H9 (cell line): ENCODE measurements at regions not wholly inside any gene's neighbourhood (a gene's known extent, or its start where the extent isn't known, plus 50 kb on each side); places are given as distances from the start of the nearest gene placed in this dataset.
A peak's percentile ranks its signal among the peaks of the same experiment; 100 is the strongest.

ENCODE experiments used
- DNase-seq: peaks from one replicate; pipeline ENCODE4 v3.0.0-alpha.2; 2017
- H2AFZ ChIP-seq: one replicate; pipeline ENCODE4 v1.6.1; 2013; ENCODE audit warnings: mild to moderate bottlenecking, low read length, control low read depth, moderate library complexity
- H2AK5ac ChIP-seq: 2 replicates; pipeline ENCODE4 v1.6.1; 2013; ENCODE audit warnings: low read length, control low read depth, mixed read lengths; ENCODE audit not compliant: insufficient read length
- H2BK120ac ChIP-seq: one replicate; pipeline ENCODE4 v1.6.1; 2013; ENCODE audit warnings: low read depth, mild to moderate bottlenecking, low read length, control low read depth, inconsistent platforms; ENCODE audit not compliant: poor library complexity, severe bottlenecking
- H2BK12ac ChIP-seq: 2 replicates; pipeline ENCODE4 v1.6.1; 2013; ENCODE audit warnings: low read length, control low read depth, mixed read lengths, low read depth; ENCODE audit not compliant: insufficient read length
- H2BK15ac ChIP-seq: 2 replicates; pipeline ENCODE4 v1.6.1; 2013; ENCODE audit warnings: low read depth, low read length, control low read depth
- H2BK20ac ChIP-seq: one replicate; pipeline ENCODE4 v1.6.1; 2013; ENCODE audit warnings: low read depth, mild to moderate bottlenecking, low read length, control low read depth, inconsistent platforms; ENCODE audit not compliant: poor library complexity, severe bottlenecking
- H2BK5ac ChIP-seq: 2 replicates; pipeline ENCODE4 v1.6.1; 2013; ENCODE audit warnings: low read length, control low read depth, mixed read lengths; ENCODE audit not compliant: insufficient read length
- H3K14ac ChIP-seq: 2 replicates; pipeline ENCODE4 v1.6.1; 2013; ENCODE audit warnings: low read length, control low read depth; ENCODE audit not compliant: insufficient read depth
- H3K18ac ChIP-seq: 2 replicates; pipeline ENCODE4 v1.6.1; 2013; ENCODE audit warnings: low read depth, mild to moderate bottlenecking, mixed read lengths, low read length, control low read depth; ENCODE audit not compliant: insufficient read length
- H3K23ac ChIP-seq: 2 replicates; pipeline ENCODE4 v1.6.1; 2013; ENCODE audit warnings: low read length, control low read depth, mixed read lengths, low read depth; ENCODE audit not compliant: insufficient read length
- H3K23me2 ChIP-seq: 2 replicates; pipeline ENCODE4 v1.6.1; 2013; ENCODE audit warnings: low read depth, mild to moderate bottlenecking, mixed read lengths, low read length, control low read depth; ENCODE audit not compliant: insufficient read length, poor library complexity, severe bottlenecking
- H3K27ac ChIP-seq: 2 replicates; pipeline ENCODE4 v1.5.1; 2013; ENCODE audit warnings: low read length, control low read depth, mixed read lengths, low read depth; ENCODE audit not compliant: insufficient read length
- H3K27me3 ChIP-seq: 2 replicates; pipeline ENCODE4 v1.6.1; 2013; ENCODE audit warnings: low read length, control low read depth, inconsistent platforms; ENCODE audit not compliant: insufficient read depth
- H3K4ac ChIP-seq: 2 replicates; pipeline ENCODE4 v1.6.1; 2013; ENCODE audit warnings: low read depth, mild to moderate bottlenecking, control low read depth, inconsistent platforms, low read length, moderate library complexity
- H3K4me1 ChIP-seq: 2 replicates; pipeline ENCODE4 v1.6.1; 2013; ENCODE audit warnings: low read length, control low read depth, inconsistent platforms; ENCODE audit not compliant: insufficient read depth
- H3K4me2 ChIP-seq: 2 replicates; pipeline ENCODE4 v1.6.1; 2013; ENCODE audit warnings: low read length, control low read depth, mixed read lengths; ENCODE audit not compliant: insufficient read length, insufficient read depth
- H3K56ac ChIP-seq: 2 replicates; pipeline ENCODE4 v1.6.1; 2013; ENCODE audit warnings: low read depth, mild to moderate bottlenecking, mixed read lengths, low read length, control low read depth; ENCODE audit not compliant: insufficient read length
- H3K79me1 ChIP-seq: 2 replicates; pipeline ENCODE4 v1.6.1; 2013; ENCODE audit warnings: low read depth, mild to moderate bottlenecking, moderate library complexity, low read length, control low read depth, inconsistent platforms; ENCODE audit not compliant: insufficient read depth, poor library complexity, severe bottlenecking
- H3K79me2 ChIP-seq: 2 replicates; pipeline ENCODE4 v1.6.1; 2013; ENCODE audit warnings: low read length, control low read depth, inconsistent platforms; ENCODE audit not compliant: insufficient read depth
- H3K9ac ChIP-seq: 2 replicates; pipeline ENCODE4 v1.6.1; 2013; ENCODE audit warnings: low read length, control low read depth, mixed read lengths; ENCODE audit not compliant: insufficient read length; ENCODE audit errors: extremely low read depth
- H3K9me3 ChIP-seq: one replicate; pipeline ENCODE4 v1.6.1; 2013; ENCODE audit warnings: low read depth, low read length, inconsistent platforms; ENCODE audit not compliant: control insufficient read depth
- H3T11ph ChIP-seq: one replicate; pipeline ENCODE4 v1.6.1; 2013; ENCODE audit warnings: mild to moderate bottlenecking, low read length, control low read depth, inconsistent platforms
- H4K20me1 ChIP-seq: one replicate; pipeline ENCODE4 v1.6.1; 2013; ENCODE audit not compliant: control insufficient read depth, insufficient read length, insufficient read depth
- H4K5ac ChIP-seq: 2 replicates; pipeline ENCODE4 v1.6.1; 2013; ENCODE audit warnings: low read depth, mild to moderate bottlenecking, mixed read lengths, low read length, control low read depth; ENCODE audit not compliant: insufficient read length
- H4K8ac ChIP-seq: replicated peaks from 2 replicates; pipeline ENCODE4 v1.6.1; 2013; ENCODE audit warnings: low read length, control low read depth, mixed read lengths, low read depth; ENCODE audit not compliant: insufficient read length
- H4K91ac ChIP-seq: 2 replicates; pipeline ENCODE4 v1.6.1; 2013; ENCODE audit warnings: low read depth, mild to moderate bottlenecking, moderate library complexity, mixed read lengths, low read length, control low read depth; ENCODE audit not compliant: insufficient read length
- H3K27ac Mint-ChIP-seq, 3 experiments: 2 replicates in 2 of 3; 3 replicates in 1 of 3; pipeline ENCODE4 v1.8.0; 2020 to 2021; ENCODE audit warnings: mixed read lengths in 3 of 3, mild to moderate bottlenecking in 1 of 3, moderate library complexity in 1 of 3
- H3K27me3 Mint-ChIP-seq: 2 replicates; pipeline ENCODE4 v1.8.0; 2021; ENCODE audit warnings: low read depth, mild to moderate bottlenecking, moderate library complexity, mixed read lengths
- H3K36me3 Mint-ChIP-seq, 3 experiments: 2 replicates in 2 of 3; 3 replicates in 1 of 3; pipeline ENCODE4 v1.8.0; 2020 to 2021; ENCODE audit warnings: low read depth in 3 of 3, mixed read lengths in 3 of 3; ENCODE audit not compliant: insufficient read depth in 1 of 3
- H3K4me1 Mint-ChIP-seq, 2 experiments: 2 replicates each; pipeline ENCODE4 v1.8.0; 2020; ENCODE audit warnings: mixed read lengths in 2 of 2
- H3K4me3 Mint-ChIP-seq, 2 experiments: 2 replicates in 1 of 2; 3 replicates in 1 of 2; pipeline ENCODE4 v1.8.0; 2020 to 2021; ENCODE audit warnings: mild to moderate bottlenecking in 2 of 2, mixed read lengths in 2 of 2, moderate library complexity in 1 of 2
- H3K9me3 Mint-ChIP-seq, 2 experiments: 2 replicates in 1 of 2; 3 replicates in 1 of 2; pipeline ENCODE4 v1.8.0; 2020; ENCODE audit warnings: mild to moderate bottlenecking in 2 of 2, mixed read lengths in 2 of 2, moderate library complexity in 1 of 2
- CTCF ChIP-seq: fragments of 200-600 bp; sonication (generic); conservative IDR thresholded peaks from 3 replicates; pipeline ENCODE4 v1.8.0; 2021; ENCODE audit warnings: antibody characterized with exemption, mild to moderate bottlenecking
- WGBS: extraction: QIAGEN DNeasy Blood & Tissue Kit; methylation state at CpG from one replicate; pipeline ENCODE4 v1.1.7; 2013; ENCODE audit warnings: missing lambda C conversion rate, low lambda C conversion rate, mixed read lengths; ENCODE audit not compliant: insufficient read length; ENCODE audit errors: extremely low coverage; 5-methylcytosine and 5-hydroxymethylcytosine counted together

GRCh38 chr16:7268182-7268581 lies 64.5 kb upstream of the RBFOX1 start:
- DNase-seq, result peak; percentile 69
- peak; percentile 77 for TF ChIP-seq CTCF
- Histone ChIP-seq H3K23me2 (no peaks in the 10 kb centered on the region), H2BK20ac (no peak overlapping the region), H3K14ac (no peak overlapping the region), H2BK5ac (no peak overlapping the region), H3K4me2 (no peak overlapping the region), H2BK15ac (no peak overlapping the region), H3K79me2 (no peaks in the 10 kb centered on the region), H3K9me3 (no peaks in the 10 kb centered on the region), H3K27me3 (no peaks in the 10 kb centered on the region), H2BK12ac (no peak overlapping the region), H3K27ac (no peak overlapping the region), H4K20me1 (no peaks in the 10 kb centered on the region), H4K8ac (no peak overlapping the region), H3K18ac (no peak overlapping the region), H3K4ac (no peak overlapping the region), H3T11ph (no peak overlapping the region), H2AFZ (no peak overlapping the region), H4K91ac (no peak overlapping the region), H3K56ac (no peak overlapping the region), H2BK120ac (no peak overlapping the region), H3K4me1 (no peaks in the 10 kb centered on the region), H3K23ac (no peak overlapping the region), H4K5ac (no peak overlapping the region), H2AK5ac (no peak overlapping the region), H3K9ac (no peak overlapping the region), H3K79me1 (no peaks in the 10 kb centered on the region)
- H3K4me1 Mint-ChIP-seq, result peaks cover 3 to 4% of the 10 kb centered on the region in 2 experiments; a peak in 2 of 4 replicates
- H3K36me3 Mint-ChIP-seq, result peaks cover 0 to 2% (median 0%) of the 10 kb centered on the region in 3 experiments; a peak in 1 of 7 replicates
- no peaks in the 10 kb centered on the region for H3K9me3 Mint-ChIP-seq
- no peak overlapping the region for H3K4me3 Mint-ChIP-seq
- no CpG with 5 or more reads among the region's 6 CpGs for WGBS
- H3K27me3 Mint-ChIP-seq, result peaks cover 4% of the 10 kb centered on the region
- no peak overlapping the region; a peak in 1 of 7 replicates for H3K27ac Mint-ChIP-seq
